ENCODE measurements at regions not wholly inside any gene's neighbourhood (a gene's known extent, or its start where the extent isn't known, plus 50 kb on each side); places are given as distances from the start of the nearest gene placed in this dataset.

- TF ChIP-seq CTCF (IDR thresholded peaks at IDR 0.05; ENCODE audit: borderline replicate concordance, insufficient read depth, low read depth, low read length), result no peak
- H3K4me3 ChIP-seq (ENCODE audit: low read depth, low read length), result no peak overlapping the region
These were observed 758.7 kb upstream of the CELF2 start for GRCh38 chr10:10259013-10259412.

GRCh38 chr10:10270126-10271050, 747.3 kb upstream of the CELF2 start:
- TF ChIP-seq CTCF (IDR thresholded peaks at IDR 0.05; ENCODE audit: borderline replicate concordance, insufficient read depth, low read depth, low read length), result no peak

GRCh38 chr10:10271639-10272192, 746.0 kb upstream of the CELF2 start:
- no peak for TF ChIP-seq CTCF (IDR thresholded peaks at IDR 0.05; ENCODE audit: borderline replicate concordance, insufficient read depth, low read depth, low read length)
- no peak overlapping the region for H3K4me3 ChIP-seq (ENCODE audit: low read depth, low read length)

More at GRCh38 chr10:10270126-10271050, 747.3 kb upstream of the CELF2 start:
- H3K4me3 ChIP-seq (ENCODE audit: low read depth, low read length), result no peak overlapping the region

GRCh38 chr10:10273661-10274060, 744.0 kb upstream of the CELF2 start:
- no peak overlapping the region for H3K4me3 ChIP-seq (ENCODE audit: low read depth, low read length)
- no peak for TF ChIP-seq CTCF (IDR thresholded peaks at IDR 0.05; ENCODE audit: borderline replicate concordance, insufficient read depth, low read depth, low read length)

- TF ChIP-seq CTCF (IDR thresholded peaks at IDR 0.05; ENCODE audit: borderline replicate concordance, insufficient read depth, low read depth, low read length), result no peak
- no peak overlapping the region for H3K4me3 ChIP-seq (ENCODE audit: low read depth, low read length)
These were observed 737.8 kb upstream of the CELF2 start for GRCh38 chr10:10279906-10280305.

GRCh38 chr10:10292501-10292900, 725.2 kb upstream of the CELF2 start:
- H3K4me3 ChIP-seq (ENCODE audit: low read depth, low read length), result no peak overlapping the region
- TF ChIP-seq CTCF (IDR thresholded peaks at IDR 0.05; ENCODE audit: borderline replicate concordance, insufficient read depth, low read depth, low read length), result no peak

GRCh38 chr10:10293041-10293440, 724.6 kb upstream of the CELF2 start:
- H3K4me3 ChIP-seq (ENCODE audit: low read depth, low read length), result no peak overlapping the region
- no peak for TF ChIP-seq CTCF (IDR thresholded peaks at IDR 0.05; ENCODE audit: borderline replicate concordance, insufficient read depth, low read depth, low read length)

All from GM12875 (cell line).